Activated T-helper 2 cell treated with anti-CD3 and anti-CD28 coated beads, Interferon-gamma antibody, Interleukin-2, Interleukin-4, amounts not matched to agents 10 μg/mL and 5 μg/mL and 100 μg/mL, durations not matched to agents 14 hours and 24 hours and 36 hours (primary cell): ENCODE measurements at regions not wholly inside any gene's neighbourhood (a gene's known extent, or its start where the extent isn't known, plus 50 kb on each side); places are given as distances from the start of the nearest gene placed in this dataset.

Experiments used
- DNase-seq: peaks from one replicate; pipeline ENCODE4 v3.0.0; 2021; ENCODE audit warnings: low spot score
- H3K27ac Mint-ChIP-seq: one replicate; pipeline ENCODE4 v1.8.0; 2021; ENCODE audit warnings: mixed read lengths
- H3K27me3 Mint-ChIP-seq: one replicate; pipeline ENCODE4 v1.8.0; 2021; ENCODE audit warnings: low read depth, mixed read lengths
- H3K36me3 Mint-ChIP-seq: one replicate; pipeline ENCODE4 v1.8.0; 2021; ENCODE audit warnings: low read depth, mixed read lengths
- H3K4me1 Mint-ChIP-seq: one replicate; pipeline ENCODE4 v1.8.0; 2021; ENCODE audit warnings: low read depth, mixed read lengths
- H3K4me3 Mint-ChIP-seq: one replicate; pipeline ENCODE4 v1.8.0; 2021; ENCODE audit warnings: low read depth, mild to moderate bottlenecking, moderate library complexity, mixed read lengths
- H3K9me3 Mint-ChIP-seq: one replicate; pipeline ENCODE4 v1.8.0; 2021; ENCODE audit warnings: mixed read lengths
- intact Hi-C: fragments of 100-400 bp; cut with micrococcal nuclease; formaldehyde crosslinking; loops from one replicate; pipeline ENCODE4 v1.15.1; 2023

DNA sequence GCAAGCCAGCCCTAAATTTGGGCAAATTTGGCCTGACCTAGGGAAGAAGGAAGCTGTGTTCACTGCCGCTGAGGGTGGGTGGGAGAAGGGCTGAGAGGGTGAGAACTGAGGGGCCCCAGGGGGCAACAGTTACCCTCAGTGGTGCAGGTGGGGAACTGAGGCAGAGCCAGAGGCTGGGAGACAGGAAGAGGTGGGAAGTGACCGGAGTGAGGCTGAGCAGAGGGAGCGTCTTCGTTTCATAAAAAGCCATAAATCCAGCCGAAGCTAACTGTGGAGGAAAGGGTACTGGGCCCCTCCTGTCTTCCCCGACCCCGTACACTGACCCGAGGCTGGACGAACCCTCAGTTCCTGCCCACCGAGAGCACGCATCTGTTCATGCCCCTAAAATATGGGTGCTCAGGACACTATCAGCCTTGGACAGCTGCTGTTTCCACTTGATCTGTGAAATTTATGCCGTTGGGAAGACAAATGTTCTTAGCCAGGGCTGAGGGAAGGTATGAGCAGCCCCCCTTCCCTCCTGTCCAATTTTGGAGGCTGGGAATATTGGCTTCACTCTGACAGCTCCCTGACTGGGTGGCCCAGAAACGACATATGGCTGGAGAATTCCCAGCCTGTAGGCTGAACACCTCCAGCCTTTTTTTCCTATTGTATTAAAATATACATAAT, 116.5 kb downstream of the KIF26A start:
- H3K27ac Mint-ChIP-seq, result no peak overlapping the region

DNA sequence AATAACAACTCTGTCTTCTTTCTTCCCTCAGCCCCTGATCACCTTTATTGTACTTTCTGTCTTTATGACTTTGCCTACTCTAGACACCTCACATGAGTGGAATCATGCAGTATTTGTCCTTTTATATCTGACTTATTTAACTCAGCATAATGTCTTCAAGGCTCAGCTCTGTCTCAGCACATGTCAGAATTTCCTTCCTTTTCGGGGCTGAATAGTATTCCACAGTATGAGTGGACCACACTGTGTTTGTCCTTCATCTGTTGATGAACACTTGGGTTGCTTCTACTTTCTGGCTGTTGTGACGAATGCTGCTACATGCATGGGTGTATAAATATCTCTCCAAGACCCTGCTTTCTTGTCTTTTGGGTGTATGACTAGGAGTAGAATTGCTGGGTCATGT, 117.6 kb downstream of the KIF26A start:
- no peak overlapping the region for H3K4me3 Mint-ChIP-seq
- peaks cover 3% of the 10 kb centered on the region for H3K36me3 Mint-ChIP-seq
- H3K27me3 Mint-ChIP-seq, result peaks cover 9% of the 10 kb centered on the region
- no peaks in the 10 kb centered on the region for H3K4me1 Mint-ChIP-seq
- peaks cover 7% of the 10 kb centered on the region for H3K9me3 Mint-ChIP-seq
- DNase-seq, result no peak
- intact Hi-C loops, result no loop called here
- H3K27ac Mint-ChIP-seq, result no peak overlapping the region

More for the DNA sequence above, 116.5 kb downstream of the KIF26A start:
- Mint-ChIP-seq H3K36me3 (peaks cover 3% of the 10 kb centered on the region), H3K4me3 (no peak overlapping the region), H3K27me3 (peaks cover 9% of the 10 kb centered on the region), H3K4me1 (no peaks in the 10 kb centered on the region), H3K9me3 (peaks cover 7% of the 10 kb centered on the region)
- intact Hi-C loops, result no loop called here
- no peak for DNase-seq

DNA sequence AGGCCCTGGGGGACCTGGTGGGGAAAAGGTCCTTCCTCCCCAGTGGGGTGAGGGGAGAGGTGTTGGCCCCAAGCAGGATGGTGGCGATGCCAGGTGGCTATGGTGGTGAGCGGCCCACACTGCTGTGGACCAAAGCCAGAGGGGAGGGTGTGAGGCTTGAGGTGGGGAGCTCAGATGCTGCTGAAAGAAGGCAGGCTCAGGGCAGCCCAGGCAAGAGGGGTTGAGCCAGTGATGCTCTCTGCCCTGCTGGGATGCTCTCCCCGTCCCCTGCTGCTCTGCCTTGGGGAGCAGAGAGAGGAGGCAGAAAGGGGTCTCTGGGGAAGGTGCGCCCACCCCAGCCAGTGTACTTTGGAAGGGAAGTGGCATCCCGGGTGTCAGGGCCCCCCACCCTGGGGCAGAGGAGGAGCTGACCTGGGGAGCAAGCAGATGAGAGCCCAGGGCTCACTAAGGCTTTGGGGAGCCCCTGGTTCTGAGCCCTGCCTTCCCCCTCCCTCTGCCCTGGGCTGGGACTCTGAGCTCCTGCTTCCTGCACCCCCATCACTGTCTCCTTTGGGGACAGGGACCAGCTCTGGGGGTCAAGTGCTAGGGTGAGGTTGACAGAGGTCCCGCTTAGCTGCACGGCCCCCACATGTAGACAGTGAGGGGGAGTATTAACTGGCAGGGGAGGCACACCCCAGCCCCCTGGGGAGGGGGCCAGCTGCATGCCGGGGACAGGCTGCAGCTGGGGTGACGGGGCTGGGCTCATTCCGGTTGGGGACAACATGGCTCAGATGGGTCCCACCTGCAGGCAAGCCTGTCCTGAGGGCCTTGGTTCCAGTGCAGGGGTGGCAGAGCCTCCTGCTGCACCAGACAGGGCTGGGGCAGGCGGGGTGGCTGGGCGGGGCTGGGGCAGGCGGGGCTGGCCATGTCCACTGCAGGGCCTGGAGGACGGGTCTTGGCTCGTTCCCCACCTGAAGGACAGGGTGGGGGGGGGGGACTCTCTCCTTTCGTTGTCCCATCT, 124.4 kb downstream of the KIF26A start:
- Mint-ChIP-seq H3K4me1 (no peaks in the 10 kb centered on the region), H3K27ac (no peak overlapping the region), H3K27me3 (peaks cover 6% of the 10 kb centered on the region), H3K4me3 (no peak overlapping the region), H3K36me3 (no peaks in the 10 kb centered on the region), H3K9me3 (no peaks in the 10 kb centered on the region)
- intact Hi-C loops, result no loop called here
- peak; percentile 3 for DNase-seq

DNA sequence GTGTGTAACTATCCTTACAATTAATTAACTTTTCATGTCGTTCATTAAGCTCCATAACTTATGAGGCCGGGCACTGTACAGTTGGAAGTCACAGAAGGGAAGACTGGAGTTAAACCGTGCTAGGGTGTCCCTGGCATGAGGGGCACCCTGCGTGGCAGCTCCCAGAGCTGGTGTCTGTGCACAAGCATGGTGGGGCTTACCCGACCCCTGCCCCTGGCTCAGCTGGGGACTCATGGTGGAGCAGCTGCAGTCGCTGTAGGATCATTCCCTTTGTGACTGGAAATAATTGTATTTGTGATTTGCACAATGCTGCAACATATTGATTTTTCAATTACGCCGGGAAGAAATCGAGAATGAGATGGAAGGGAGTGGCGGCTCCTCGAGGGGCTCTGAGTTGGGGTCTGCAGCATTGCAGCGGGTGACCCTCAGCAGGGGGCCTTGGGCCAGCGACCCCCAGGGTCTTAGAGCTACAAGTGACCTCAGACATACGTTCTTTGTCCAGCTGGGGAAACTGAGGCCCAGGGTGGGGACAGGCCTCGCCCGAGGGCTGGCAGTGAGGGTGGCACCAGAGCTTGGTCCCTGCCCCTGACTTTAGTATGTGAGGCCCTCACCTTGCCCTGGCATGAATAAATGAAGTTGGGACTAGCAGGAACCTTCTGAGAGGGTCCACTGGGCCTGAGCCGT, 125.4 kb downstream of the KIF26A start:
- H3K4me3 Mint-ChIP-seq, result no peak overlapping the region
- H3K36me3 Mint-ChIP-seq, result no peaks in the 10 kb centered on the region
- H3K27me3 Mint-ChIP-seq, result peaks cover 2% of the 10 kb centered on the region
- H3K27ac Mint-ChIP-seq, result no peak overlapping the region
- H3K9me3 Mint-ChIP-seq, result no peaks in the 10 kb centered on the region
- intact Hi-C loops, result no loop called here
- H3K4me1 Mint-ChIP-seq, result no peaks in the 10 kb centered on the region
- DNase-seq, result peak; percentile 4

DNA sequence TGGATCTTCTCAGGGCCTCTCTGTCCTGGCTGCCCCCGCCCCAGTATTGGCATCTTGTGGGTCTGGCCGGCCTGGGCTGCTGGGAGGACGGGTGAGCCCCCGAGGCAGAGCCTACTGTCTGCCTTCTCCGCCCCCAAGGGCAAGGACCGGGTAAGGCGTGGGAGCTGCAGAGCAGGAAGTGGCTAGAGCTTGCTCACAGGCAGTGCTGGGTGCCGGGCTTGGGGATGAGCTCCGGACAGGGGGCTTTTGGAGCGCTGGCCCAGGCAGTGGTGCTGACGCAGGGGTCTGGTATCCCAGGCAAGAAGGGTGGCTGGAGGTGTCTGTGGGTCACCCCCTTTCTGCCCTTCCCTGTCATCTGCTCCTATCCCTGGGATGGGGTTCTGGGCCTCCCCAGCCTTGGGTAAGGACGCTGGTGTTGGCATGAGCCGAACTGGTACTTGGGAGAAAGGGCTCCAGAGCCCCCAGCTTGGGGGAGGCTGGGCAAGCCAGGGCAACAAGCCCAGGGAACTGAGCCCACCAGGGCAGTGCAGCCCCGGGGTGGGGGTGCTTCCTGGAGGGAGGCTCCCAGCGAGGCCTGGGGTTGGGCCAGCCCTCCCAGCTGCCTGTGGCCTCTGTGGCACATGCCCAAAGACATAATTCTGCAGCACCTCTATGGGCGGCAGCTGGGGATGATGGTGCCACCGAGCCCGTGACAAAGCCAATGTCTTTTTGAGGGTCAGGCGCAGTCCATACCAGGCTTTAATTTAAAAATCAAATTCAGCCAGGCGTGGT, 126.3 kb downstream of the KIF26A start:
- intact Hi-C loops, result no loop called here
- peak; percentile 4 for DNase-seq
- no peaks in the 10 kb centered on the region for H3K27me3 Mint-ChIP-seq
- no peaks in the 10 kb centered on the region for H3K4me1 Mint-ChIP-seq
- H3K9me3 Mint-ChIP-seq, result no peaks in the 10 kb centered on the region
- H3K27ac Mint-ChIP-seq, result no peak overlapping the region
- H3K4me3 Mint-ChIP-seq, result no peak overlapping the region
- no peaks in the 10 kb centered on the region for H3K36me3 Mint-ChIP-seq

DNA sequence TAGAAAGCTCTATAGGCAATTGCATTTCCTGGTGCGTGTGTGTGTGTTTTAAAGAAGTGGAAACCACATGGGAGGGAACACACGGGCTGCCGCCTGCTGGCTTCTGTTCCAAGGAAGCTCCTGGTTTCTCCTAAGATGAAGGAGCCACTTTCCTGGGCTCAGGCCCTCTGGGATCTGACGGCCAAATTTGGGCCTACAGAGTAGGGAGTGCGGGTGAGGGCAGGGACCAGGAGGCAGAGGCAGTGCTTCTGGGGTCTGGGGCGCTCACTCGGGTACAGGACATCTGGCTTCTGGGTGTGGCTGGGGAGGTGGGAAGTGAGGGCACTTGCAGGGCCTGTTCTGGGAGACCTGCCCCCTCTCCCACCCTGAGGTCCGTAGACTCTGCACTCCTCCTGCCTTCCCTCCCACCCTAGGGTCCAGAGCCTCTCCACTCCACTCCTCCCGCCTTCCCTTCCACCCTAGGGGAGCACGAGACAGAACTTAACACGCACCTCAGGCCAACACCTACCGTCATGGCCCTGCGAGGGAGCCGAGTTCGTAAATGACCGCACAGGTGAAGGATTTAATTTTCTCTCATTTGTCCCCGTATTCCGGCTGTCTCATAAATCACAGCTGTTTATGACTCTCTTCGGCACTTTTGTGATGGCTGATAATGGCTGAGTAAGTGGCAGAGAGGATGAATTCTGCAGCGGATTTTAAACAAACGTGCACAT, 127.7 kb downstream of the KIF26A start:
- no peaks in the 10 kb centered on the region for H3K4me1 Mint-ChIP-seq
- intact Hi-C loops, result no loop called here

DNA sequence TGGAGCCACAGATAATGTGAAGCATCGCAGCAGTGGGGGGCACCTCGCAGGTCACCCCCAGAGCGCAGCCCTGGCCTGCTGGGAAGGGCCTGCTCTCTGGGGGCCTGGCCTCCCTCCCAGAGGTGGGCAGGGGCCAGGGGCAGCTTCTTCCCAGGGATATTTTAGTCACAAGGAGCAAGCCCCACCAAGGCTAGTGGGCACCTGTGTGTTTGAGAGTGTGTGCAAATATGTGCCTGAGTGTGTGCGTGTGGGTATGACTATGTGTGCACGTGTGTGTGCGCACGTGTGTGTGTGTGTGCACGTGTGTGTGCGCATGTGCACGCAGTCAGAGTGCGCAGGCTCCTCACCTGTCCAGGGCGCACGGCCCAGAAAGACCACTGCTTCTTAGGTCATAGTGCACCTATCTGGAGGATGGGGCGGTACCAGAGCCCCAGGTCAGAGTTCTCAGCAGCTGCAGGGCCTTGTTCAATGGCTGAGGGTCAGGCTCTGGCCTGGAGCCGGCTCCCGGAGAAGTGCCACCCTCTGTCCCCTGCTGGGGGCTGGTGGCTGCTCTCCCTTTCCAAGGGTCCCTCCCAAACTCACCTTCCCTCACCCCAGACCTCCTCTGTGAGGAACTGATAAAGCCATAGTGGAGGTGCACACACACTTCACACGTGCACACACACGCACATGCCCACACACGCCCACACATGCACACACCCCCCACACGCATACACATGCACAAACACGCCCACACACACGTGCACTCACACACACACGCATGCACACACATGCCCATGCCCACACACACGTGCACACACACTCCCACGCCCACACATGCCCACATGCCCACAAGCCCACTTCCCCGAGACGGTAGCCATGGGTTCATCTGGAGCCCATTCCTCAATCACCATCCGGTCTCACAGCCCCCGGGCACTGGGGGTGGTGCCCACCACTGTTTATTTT, 128.5 kb downstream of the KIF26A start:
- H3K27ac Mint-ChIP-seq, result no peak overlapping the region
- DNase-seq, result peak; percentile 4
- H3K27me3 Mint-ChIP-seq, result no peaks in the 10 kb centered on the region
- H3K9me3 Mint-ChIP-seq, result no peaks in the 10 kb centered on the region
- H3K4me1 Mint-ChIP-seq, result no peaks in the 10 kb centered on the region
- no peak overlapping the region for H3K4me3 Mint-ChIP-seq
- no peaks in the 10 kb centered on the region for H3K36me3 Mint-ChIP-seq
- intact Hi-C loops, result no loop called here

More for the DNA sequence above, 127.7 kb downstream of the KIF26A start:
- Mint-ChIP-seq H3K27ac (no peak overlapping the region), H3K9me3 (no peaks in the 10 kb centered on the region), H3K4me3 (no peak overlapping the region), H3K36me3 (no peaks in the 10 kb centered on the region), H3K27me3 (no peaks in the 10 kb centered on the region)
- DNase-seq, result peak; percentile 5

DNA sequence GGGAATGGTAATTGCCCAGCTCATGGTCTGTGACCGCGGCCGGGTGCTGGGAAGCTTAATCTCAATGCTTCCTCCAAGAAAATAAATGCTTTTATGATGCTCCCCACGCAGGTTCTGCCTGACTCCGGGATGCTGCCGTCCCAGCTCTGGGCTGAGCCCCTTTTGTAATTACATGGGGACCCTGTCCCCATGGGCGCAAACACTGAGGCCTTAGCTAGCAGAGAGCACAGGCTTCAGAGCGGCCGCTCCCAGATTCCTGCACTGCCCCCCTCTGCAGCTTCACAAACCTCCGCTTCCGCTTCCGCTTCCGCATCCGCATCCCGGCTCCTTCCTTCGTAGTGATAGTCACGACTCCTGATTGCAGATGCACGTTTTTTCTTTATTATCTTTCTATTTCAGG, 129.5 kb downstream of the KIF26A start:
- Mint-ChIP-seq H3K4me1 (no peaks in the 10 kb centered on the region), H3K9me3 (no peaks in the 10 kb centered on the region), H3K27me3 (no peaks in the 10 kb centered on the region), H3K4me3 (no peak overlapping the region), H3K36me3 (no peaks in the 10 kb centered on the region), H3K27ac (no peak overlapping the region)
- intact Hi-C loops, result no loop called here
- no peak for DNase-seq

DNA sequence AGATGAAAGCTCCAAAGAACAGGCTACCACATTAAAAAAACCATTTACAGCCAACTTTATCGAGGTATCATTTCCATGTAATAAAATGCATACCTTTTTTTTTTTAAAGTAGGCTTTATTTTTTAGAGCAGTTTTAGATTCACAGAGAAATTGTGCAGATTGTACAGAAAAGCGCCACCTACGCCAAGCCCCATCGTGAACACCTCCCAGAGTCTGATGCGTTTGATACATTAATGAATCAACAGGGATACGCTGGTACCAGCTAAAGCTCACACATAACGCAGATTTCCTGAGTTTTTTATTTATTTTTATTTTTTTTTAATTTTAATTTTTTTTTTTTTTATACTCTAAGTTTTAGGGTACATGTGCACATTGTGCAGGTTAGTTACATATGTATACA, 129.9 kb downstream of the KIF26A start:
- no peaks in the 10 kb centered on the region for H3K4me1 Mint-ChIP-seq
- H3K4me3 Mint-ChIP-seq, result no peak overlapping the region
- H3K9me3 Mint-ChIP-seq, result no peaks in the 10 kb centered on the region
- no peaks in the 10 kb centered on the region for H3K27me3 Mint-ChIP-seq
- no peak for DNase-seq
- H3K27ac Mint-ChIP-seq, result no peak overlapping the region
- no peaks in the 10 kb centered on the region for H3K36me3 Mint-ChIP-seq
- intact Hi-C loops, result no loop called here

DNA sequence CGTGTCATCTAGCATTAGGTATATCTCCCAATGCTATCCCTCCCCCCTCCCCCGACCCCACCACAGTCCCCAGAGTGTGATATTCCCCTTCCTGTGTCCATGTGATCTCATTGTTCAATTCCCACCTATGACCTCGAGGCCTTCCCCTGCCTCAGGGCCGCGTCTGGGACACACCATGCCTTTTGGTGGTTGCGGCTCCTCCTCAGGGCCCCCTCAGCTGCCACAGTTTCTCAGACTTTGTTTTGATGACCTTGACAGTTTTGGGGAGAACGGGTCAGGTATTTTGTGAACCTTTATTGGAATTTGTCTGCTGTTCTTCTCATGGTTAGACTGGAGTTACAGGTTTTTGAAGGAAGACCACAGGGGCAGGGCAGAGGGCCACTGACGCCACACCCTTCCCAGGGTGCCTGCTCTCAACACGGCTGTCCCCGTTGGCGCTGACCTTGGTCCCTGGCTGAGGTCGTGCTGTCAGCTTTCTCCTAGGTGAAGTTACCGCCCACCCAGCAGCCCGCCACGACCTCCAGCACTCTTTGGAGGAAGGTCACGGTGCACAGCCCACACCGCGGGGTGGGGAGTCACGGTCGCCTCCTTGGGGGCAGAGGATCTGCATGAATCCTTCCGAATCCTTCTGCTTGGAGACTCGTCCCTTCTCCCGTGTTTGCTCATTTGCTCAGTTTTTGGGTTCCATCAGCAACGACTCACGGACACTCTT, 130.5 kb downstream of the KIF26A start:
- intact Hi-C loops, result no loop called here
- Mint-ChIP-seq H3K4me1 (no peaks in the 10 kb centered on the region), H3K27me3 (no peaks in the 10 kb centered on the region), H3K36me3 (no peaks in the 10 kb centered on the region), H3K27ac (no peak overlapping the region), H3K9me3 (no peaks in the 10 kb centered on the region), H3K4me3 (no peak overlapping the region)
- no peak for DNase-seq
